ENCODE measurements at regions not wholly inside any gene's neighbourhood (a gene's known extent, or its start where the extent isn't known, plus 50 kb on each side); places are given as distances from the start of the nearest gene placed in this dataset.

- 89% methylated on average over 5 of the region's 5 CpGs for WGBS (ENCODE audit: low lambda C conversion rate, missing lambda C conversion rate)
- H2AFZ ChIP-seq: no peak overlapping the region
These were observed 367.0 kb downstream of the PRDM2 start for GRCh38 chr1:14067036-14067435.

GRCh38 chr1:14067711-14068110 lies 367.7 kb downstream of the PRDM2 start:
- Histone ChIP-seq H3K27me3 (no peaks in the 10 kb centered on the region), H4K20me1 (ENCODE audit: insufficient read depth, poor library complexity, severe bottlenecking) (no peaks in the 10 kb centered on the region), H2AFZ (no peak overlapping the region), H3K27ac (no peak overlapping the region), H3K9me2 (replicated peaks; ENCODE audit: insufficient read depth) (no peaks in the 10 kb centered on the region), H3K79me2 (no peaks in the 10 kb centered on the region), H3K4me2 (no peak overlapping the region), H3K9me3 (ENCODE audit: low read depth) (no peaks in the 10 kb centered on the region), H3K4me3 (no peak overlapping the region), H3K36me3 (replicated peaks; ENCODE audit: insufficient read depth, low read depth) (no peaks in the 10 kb centered on the region), H3K4me1 (ENCODE audit: insufficient read depth) (no peaks in the 10 kb centered on the region)
- TF ChIP-seq CTCF (IDR thresholded peaks at IDR 0.05; ENCODE audit: poor library complexity) (no peak), EZH2 (IDR thresholded peaks at IDR 0.05; ENCODE audit: borderline replicate concordance) (no peak)
- no peak for DNase-seq (ENCODE audit: low spot score)
- 74% methylated on average over 4 of the region's 4 CpGs for WGBS (ENCODE audit: low lambda C conversion rate, missing lambda C conversion rate)

More at GRCh38 chr1:14067036-14067435, 367.0 kb downstream of the PRDM2 start:
- no peaks in the 10 kb centered on the region for H3K36me3 ChIP-seq (replicated peaks; ENCODE audit: insufficient read depth, low read depth)
- no peaks in the 10 kb centered on the region for H3K79me2 ChIP-seq
- H3K4me3 ChIP-seq: no peak overlapping the region
- no peaks in the 10 kb centered on the region for H4K20me1 ChIP-seq (ENCODE audit: insufficient read depth, poor library complexity, severe bottlenecking)
- H3K27ac ChIP-seq: no peak overlapping the region
- no peaks in the 10 kb centered on the region for H3K9me3 ChIP-seq (ENCODE audit: low read depth)
- DNase-seq (ENCODE audit: low spot score): no peak
- no peak overlapping the region for H3K4me2 ChIP-seq
- no peaks in the 10 kb centered on the region for H3K27me3 ChIP-seq
- H3K4me1 ChIP-seq (ENCODE audit: insufficient read depth): no peaks in the 10 kb centered on the region
- TF ChIP-seq EZH2 (IDR thresholded peaks at IDR 0.05; ENCODE audit: borderline replicate concordance) (no peak), EZH2phosphoT487 (IDR thresholded peaks at IDR 0.05; ENCODE audit: low read depth, severe bottlenecking, unreplicated experiment) (no peak), CTCF (IDR thresholded peaks at IDR 0.05; ENCODE audit: poor library complexity) (no peak)
- no peaks in the 10 kb centered on the region for H3K9me2 ChIP-seq (replicated peaks; ENCODE audit: insufficient read depth)

- TF ChIP-seq CTCF (IDR thresholded peaks at IDR 0.05; ENCODE audit: poor library complexity) (no peak), EZH2 (IDR thresholded peaks at IDR 0.05; ENCODE audit: borderline replicate concordance) (no peak), EZH2phosphoT487 (IDR thresholded peaks at IDR 0.05; ENCODE audit: low read depth, severe bottlenecking, unreplicated experiment) (no peak)
- Histone ChIP-seq H3K4me3 (no peak overlapping the region), H3K79me2 (no peaks in the 10 kb centered on the region), H3K27ac (no peak overlapping the region), H4K20me1 (ENCODE audit: insufficient read depth, poor library complexity, severe bottlenecking) (no peaks in the 10 kb centered on the region), H3K9me3 (ENCODE audit: low read depth) (no peaks in the 10 kb centered on the region), H3K36me3 (replicated peaks; ENCODE audit: insufficient read depth, low read depth) (no peaks in the 10 kb centered on the region), H3K27me3 (no peaks in the 10 kb centered on the region), H3K4me2 (no peak overlapping the region), H3K9me2 (replicated peaks; ENCODE audit: insufficient read depth) (no peaks in the 10 kb centered on the region), H2AFZ (no peak overlapping the region), H3K4me1 (ENCODE audit: insufficient read depth) (no peaks in the 10 kb centered on the region)
- DNase-seq (ENCODE audit: low spot score): no peak
- 79% methylated on average over 3 of the region's 3 CpGs for WGBS (ENCODE audit: low lambda C conversion rate, missing lambda C conversion rate)
These were observed 371.6 kb downstream of the PRDM2 start for GRCh38 chr1:14071581-14071980.

GRCh38 chr1:14080653-14081052 lies 380.7 kb downstream of the PRDM2 start:
- H2AFZ ChIP-seq: no peak overlapping the region

More at GRCh38 chr1:14080653-14081052, 380.7 kb downstream of the PRDM2 start:
- no peaks in the 10 kb centered on the region for H3K36me3 ChIP-seq (replicated peaks; ENCODE audit: insufficient read depth, low read depth)
- H3K79me2 ChIP-seq: no peaks in the 10 kb centered on the region
- no peaks in the 10 kb centered on the region for H3K9me3 ChIP-seq (ENCODE audit: low read depth)
- no peaks in the 10 kb centered on the region for H3K9me2 ChIP-seq (replicated peaks; ENCODE audit: insufficient read depth)
- no peak overlapping the region for H3K27ac ChIP-seq
- H3K4me1 ChIP-seq (ENCODE audit: insufficient read depth): no peaks in the 10 kb centered on the region
- H3K4me2 ChIP-seq: no peak overlapping the region
- 95% methylated on average over 5 of the region's 5 CpGs for WGBS (ENCODE audit: low lambda C conversion rate, missing lambda C conversion rate)
- no peak for TF ChIP-seq CTCF (IDR thresholded peaks at IDR 0.05; ENCODE audit: poor library complexity)
- TF ChIP-seq EZH2 (IDR thresholded peaks at IDR 0.05; ENCODE audit: borderline replicate concordance): no peak
- TF ChIP-seq EZH2phosphoT487 (IDR thresholded peaks at IDR 0.05; ENCODE audit: low read depth, severe bottlenecking, unreplicated experiment): no peak
- no peak overlapping the region for H3K4me3 ChIP-seq
- no peaks in the 10 kb centered on the region for H4K20me1 ChIP-seq (ENCODE audit: insufficient read depth, poor library complexity, severe bottlenecking)
- no peaks in the 10 kb centered on the region for H3K27me3 ChIP-seq
- no peak for DNase-seq (ENCODE audit: low spot score)

Measured in hepatocyte (in vitro differentiated cells).